Panc1 (cell line): ENCODE measurements at regions not wholly inside any gene's neighbourhood (a gene's known extent, or its start where the extent isn't known, plus 50 kb on each side); places are given as distances from the start of the nearest gene placed in this dataset.

Experiments used
- POLR2AphosphoS5 ChIP-seq: IDR thresholded peaks from 2 replicates; pipeline ENCODE4 v1.6.1; 2012; ENCODE audit warnings: mild to moderate bottlenecking, low read depth, low read length, moderate library complexity
- SIN3A ChIP-seq: IDR thresholded peaks from 2 replicates; pipeline ENCODE4 v1.6.1; 2012; ENCODE audit warnings: low read depth, mild to moderate bottlenecking, low read length, moderate library complexity, borderline replicate concordance; ENCODE audit not compliant: insufficient read depth
- TF ChIP-seq, protein P1 (sequence below): fragments of 450-650 bp; IDR thresholded peaks from 2 replicates; pipeline ENCODE4 v1.5.1; 2017; ENCODE audit warnings: mild to moderate bottlenecking
- TF ChIP-seq, protein P2 (sequence below), 2 experiments: IDR thresholded peaks; 2 replicates each; pipeline ENCODE4 v1.6.1; 2011 to 2012; ENCODE audit warnings: low read depth in 2 of 2, control low read depth in 1 of 2, low read length in 1 of 2, mild to moderate bottlenecking in 1 of 2, moderate library complexity in 1 of 2; ENCODE audit not compliant: insufficient read depth in 1 of 2

DNA sequence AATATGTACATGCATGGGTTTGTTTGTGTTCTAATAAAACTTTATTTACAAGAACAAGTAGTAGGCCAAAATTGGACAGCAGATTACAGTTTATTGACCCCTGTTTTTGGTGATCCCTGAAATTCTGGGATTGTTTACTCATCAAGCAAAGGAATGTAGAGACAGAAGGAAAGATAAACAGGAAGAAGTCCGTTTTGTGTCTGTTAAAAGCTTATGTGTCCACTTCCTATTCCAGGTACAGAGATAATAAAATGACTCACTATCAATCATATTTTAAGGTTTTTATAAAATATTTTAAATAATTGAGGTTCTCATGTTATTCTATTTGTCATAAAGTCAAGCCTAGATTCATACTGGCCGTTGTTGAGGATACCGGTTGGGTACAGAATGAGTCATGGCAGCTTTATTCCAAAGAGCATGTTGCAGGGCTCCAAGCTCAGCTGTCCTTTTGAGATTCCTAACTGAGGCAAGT lies 214.9 kb upstream of the DAB2 start:
- TF ChIP-seq, protein P1, sequence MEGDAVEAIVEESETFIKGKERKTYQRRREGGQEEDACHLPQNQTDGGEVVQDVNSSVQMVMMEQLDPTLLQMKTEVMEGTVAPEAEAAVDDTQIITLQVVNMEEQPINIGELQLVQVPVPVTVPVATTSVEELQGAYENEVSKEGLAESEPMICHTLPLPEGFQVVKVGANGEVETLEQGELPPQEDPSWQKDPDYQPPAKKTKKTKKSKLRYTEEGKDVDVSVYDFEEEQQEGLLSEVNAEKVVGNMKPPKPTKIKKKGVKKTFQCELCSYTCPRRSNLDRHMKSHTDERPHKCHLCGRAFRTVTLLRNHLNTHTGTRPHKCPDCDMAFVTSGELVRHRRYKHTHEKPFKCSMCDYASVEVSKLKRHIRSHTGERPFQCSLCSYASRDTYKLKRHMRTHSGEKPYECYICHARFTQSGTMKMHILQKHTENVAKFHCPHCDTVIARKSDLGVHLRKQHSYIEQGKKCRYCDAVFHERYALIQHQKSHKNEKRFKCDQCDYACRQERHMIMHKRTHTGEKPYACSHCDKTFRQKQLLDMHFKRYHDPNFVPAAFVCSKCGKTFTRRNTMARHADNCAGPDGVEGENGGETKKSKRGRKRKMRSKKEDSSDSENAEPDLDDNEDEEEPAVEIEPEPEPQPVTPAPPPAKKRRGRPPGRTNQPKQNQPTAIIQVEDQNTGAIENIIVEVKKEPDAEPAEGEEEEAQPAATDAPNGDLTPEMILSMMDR = no peak
- TF ChIP-seq, protein P2, sequence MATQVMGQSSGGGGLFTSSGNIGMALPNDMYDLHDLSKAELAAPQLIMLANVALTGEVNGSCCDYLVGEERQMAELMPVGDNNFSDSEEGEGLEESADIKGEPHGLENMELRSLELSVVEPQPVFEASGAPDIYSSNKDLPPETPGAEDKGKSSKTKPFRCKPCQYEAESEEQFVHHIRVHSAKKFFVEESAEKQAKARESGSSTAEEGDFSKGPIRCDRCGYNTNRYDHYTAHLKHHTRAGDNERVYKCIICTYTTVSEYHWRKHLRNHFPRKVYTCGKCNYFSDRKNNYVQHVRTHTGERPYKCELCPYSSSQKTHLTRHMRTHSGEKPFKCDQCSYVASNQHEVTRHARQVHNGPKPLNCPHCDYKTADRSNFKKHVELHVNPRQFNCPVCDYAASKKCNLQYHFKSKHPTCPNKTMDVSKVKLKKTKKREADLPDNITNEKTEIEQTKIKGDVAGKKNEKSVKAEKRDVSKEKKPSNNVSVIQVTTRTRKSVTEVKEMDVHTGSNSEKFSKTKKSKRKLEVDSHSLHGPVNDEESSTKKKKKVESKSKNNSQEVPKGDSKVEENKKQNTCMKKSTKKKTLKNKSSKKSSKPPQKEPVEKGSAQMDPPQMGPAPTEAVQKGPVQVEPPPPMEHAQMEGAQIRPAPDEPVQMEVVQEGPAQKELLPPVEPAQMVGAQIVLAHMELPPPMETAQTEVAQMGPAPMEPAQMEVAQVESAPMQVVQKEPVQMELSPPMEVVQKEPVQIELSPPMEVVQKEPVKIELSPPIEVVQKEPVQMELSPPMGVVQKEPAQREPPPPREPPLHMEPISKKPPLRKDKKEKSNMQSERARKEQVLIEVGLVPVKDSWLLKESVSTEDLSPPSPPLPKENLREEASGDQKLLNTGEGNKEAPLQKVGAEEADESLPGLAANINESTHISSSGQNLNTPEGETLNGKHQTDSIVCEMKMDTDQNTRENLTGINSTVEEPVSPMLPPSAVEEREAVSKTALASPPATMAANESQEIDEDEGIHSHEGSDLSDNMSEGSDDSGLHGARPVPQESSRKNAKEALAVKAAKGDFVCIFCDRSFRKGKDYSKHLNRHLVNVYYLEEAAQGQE (IDR thresholded peaks at IDR 0.05; ENCODE audit: insufficient read depth in 1 of 2, low read depth in 2 of 2, low read length in 1 of 2) = no peak
- TF ChIP-seq POLR2AphosphoS5 (no peak), SIN3A (no peak)
